ENCODE measurements at regions not wholly inside any gene's neighbourhood (a gene's known extent, or its start where the extent isn't known, plus 50 kb on each side); places are given as distances from the start of the nearest gene placed in this dataset.
"Not testable (repeated sequence)": the region's sequence is repeated elsewhere in the genome, so short reads cannot be mapped to it uniquely, and the experiment has no call there.

- DNase-seq (ENCODE audit: low read depth): no peak
- no peak overlapping the region for H3K4me3 ChIP-seq (ENCODE audit: low read depth, low read length)
- TF ChIP-seq CTCF (IDR thresholded peaks at IDR 0.05; ENCODE audit: insufficient read depth, low read depth, low read length, missing control alignments): no peak
These were observed 334.8 kb downstream of the SATB1 start for GRCh38 chr3:18090377-18090776.

- no peak overlapping the region for H3K4me3 ChIP-seq (ENCODE audit: low read depth, low read length)
- TF ChIP-seq CTCF (IDR thresholded peaks at IDR 0.05; ENCODE audit: insufficient read depth, low read depth, low read length, missing control alignments): no peak
- DNase-seq (ENCODE audit: low read depth): no peak
These were observed 337.2 kb downstream of the SATB1 start for GRCh38 chr3:18087988-18088387.

GRCh38 chr3:18086760-18087159 lies 338.4 kb downstream of the SATB1 start:
- DNase-seq (ENCODE audit: low read depth): no peak
- H3K4me3 ChIP-seq (ENCODE audit: low read depth, low read length): no peak overlapping the region
- no peak for TF ChIP-seq CTCF (IDR thresholded peaks at IDR 0.05; ENCODE audit: insufficient read depth, low read depth, low read length, missing control alignments)

- H3K4me3 ChIP-seq (ENCODE audit: low read depth, low read length): no peak overlapping the region
- DNase-seq (ENCODE audit: low read depth): no peak
- TF ChIP-seq CTCF (IDR thresholded peaks at IDR 0.05; ENCODE audit: insufficient read depth, low read depth, low read length, missing control alignments): no peak
These were observed 339.1 kb downstream of the SATB1 start for GRCh38 chr3:18086078-18086477.

- DNase-seq (ENCODE audit: low read depth): no peak
- H3K4me3 ChIP-seq (ENCODE audit: low read depth, low read length): no peak overlapping the region
- TF ChIP-seq CTCF (IDR thresholded peaks at IDR 0.05; ENCODE audit: insufficient read depth, low read depth, low read length, missing control alignments): no peak
These were observed 339.7 kb downstream of the SATB1 start for GRCh38 chr3:18085429-18085828.

GRCh38 chr3:18083273-18083590 lies 340.8 kb upstream of the TBC1D5 start:
- DNase-seq (ENCODE audit: low read depth); H3K4me3 ChIP-seq (ENCODE audit: low read depth, low read length): not testable (repeated sequence)

- no peak overlapping the region for H3K4me3 ChIP-seq (ENCODE audit: low read depth, low read length)
- TF ChIP-seq CTCF (IDR thresholded peaks at IDR 0.05; ENCODE audit: insufficient read depth, low read depth, low read length, missing control alignments): no peak
- DNase-seq (ENCODE audit: low read depth): no peak
These were observed 340.3 kb upstream of the TBC1D5 start for GRCh38 chr3:18082551-18083272.

Measured in GM12865 (cell line).